Ishikawa (cell line): ENCODE measurements at regions not wholly inside any gene's neighbourhood (a gene's known extent, or its start where the extent isn't known, plus 50 kb on each side); places are given as distances from the start of the nearest gene placed in this dataset.

Experiments used
- CREB1 ChIP-seq: IDR thresholded peaks from 2 replicates; pipeline ENCODE4 v1.6.1; 2012; ENCODE audit warnings: low read depth
- EGR1 ChIP-seq: IDR thresholded peaks from 2 replicates; pipeline ENCODE4 v1.6.1; 2012
- EP300 ChIP-seq: IDR thresholded peaks from 2 replicates; pipeline ENCODE4 v1.6.1; 2012; ENCODE audit warnings: borderline replicate concordance
- MAX ChIP-seq: IDR thresholded peaks from 2 replicates; pipeline ENCODE4 v1.6.1; 2012
- RAD21 ChIP-seq: IDR thresholded peaks from 2 replicates; pipeline ENCODE4 v1.6.1; 2012; ENCODE audit warnings: low read depth
- TCF12 ChIP-seq: IDR thresholded peaks from 2 replicates; pipeline ENCODE4 v1.6.1; 2012; ENCODE audit warnings: low read depth
- TEAD4 ChIP-seq: IDR thresholded peaks from 2 replicates; pipeline ENCODE4 v1.6.1; 2012
- YY1 ChIP-seq: IDR thresholded peaks from 2 replicates; pipeline ENCODE4 v1.6.1; 2012; ENCODE audit warnings: low read depth
- ZBTB7A ChIP-seq: IDR thresholded peaks from 2 replicates; pipeline ENCODE4 v1.6.1; 2012; ENCODE audit warnings: low read depth

- no peak for TF ChIP-seq TEAD4
- no peak for TF ChIP-seq EGR1
- TF ChIP-seq YY1 = no peak
- no peak for TF ChIP-seq MAX
- no peak for TF ChIP-seq EP300
- TF ChIP-seq ZBTB7A = no peak
- no peak for TF ChIP-seq RAD21
- no peak for TF ChIP-seq TCF12
- TF ChIP-seq CREB1 = no peak
Measured at GRCh38 chr18:30432349-30432748, 610.2 kb downstream of the DSC3 start.
